ENCODE measurements at regions not wholly inside any gene's neighbourhood (a gene's known extent, or its start where the extent isn't known, plus 50 kb on each side); places are given as distances from the start of the nearest gene placed in this dataset.

DNA sequence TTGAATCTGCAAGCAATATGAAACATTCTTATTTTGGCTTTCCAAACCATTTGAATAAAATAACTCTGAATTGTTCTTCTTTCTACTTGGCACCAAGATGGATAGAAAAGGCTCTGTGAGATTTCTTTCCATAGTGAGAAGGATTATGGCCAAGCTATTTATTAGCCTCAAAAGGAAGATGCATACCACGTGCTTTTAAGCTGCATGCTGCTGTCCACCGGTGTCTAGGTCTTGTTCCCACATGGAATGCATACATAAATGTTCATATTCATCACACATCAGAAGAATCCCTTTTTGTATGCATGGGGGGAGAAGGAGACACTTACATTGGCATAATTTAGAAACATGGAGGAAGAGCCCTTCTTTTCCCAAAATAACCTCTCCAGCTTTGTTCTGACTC is 273.4 kb downstream of the FAM76B start:
- TF ChIP-seq, protein P1, sequence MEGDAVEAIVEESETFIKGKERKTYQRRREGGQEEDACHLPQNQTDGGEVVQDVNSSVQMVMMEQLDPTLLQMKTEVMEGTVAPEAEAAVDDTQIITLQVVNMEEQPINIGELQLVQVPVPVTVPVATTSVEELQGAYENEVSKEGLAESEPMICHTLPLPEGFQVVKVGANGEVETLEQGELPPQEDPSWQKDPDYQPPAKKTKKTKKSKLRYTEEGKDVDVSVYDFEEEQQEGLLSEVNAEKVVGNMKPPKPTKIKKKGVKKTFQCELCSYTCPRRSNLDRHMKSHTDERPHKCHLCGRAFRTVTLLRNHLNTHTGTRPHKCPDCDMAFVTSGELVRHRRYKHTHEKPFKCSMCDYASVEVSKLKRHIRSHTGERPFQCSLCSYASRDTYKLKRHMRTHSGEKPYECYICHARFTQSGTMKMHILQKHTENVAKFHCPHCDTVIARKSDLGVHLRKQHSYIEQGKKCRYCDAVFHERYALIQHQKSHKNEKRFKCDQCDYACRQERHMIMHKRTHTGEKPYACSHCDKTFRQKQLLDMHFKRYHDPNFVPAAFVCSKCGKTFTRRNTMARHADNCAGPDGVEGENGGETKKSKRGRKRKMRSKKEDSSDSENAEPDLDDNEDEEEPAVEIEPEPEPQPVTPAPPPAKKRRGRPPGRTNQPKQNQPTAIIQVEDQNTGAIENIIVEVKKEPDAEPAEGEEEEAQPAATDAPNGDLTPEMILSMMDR (conservative IDR thresholded peaks at IDR 0.05; ENCODE audit: low read depth, low read length): no peak
- no peak for TF ChIP-seq EZH2phosphoT487 (IDR thresholded peaks at IDR 0.05; ENCODE audit: borderline replicate concordance, low read length)
